ENCODE measurements at regions not wholly inside any gene's neighbourhood (a gene's known extent, or its start where the extent isn't known, plus 50 kb on each side); places are given as distances from the start of the nearest gene placed in this dataset.

DNA sequence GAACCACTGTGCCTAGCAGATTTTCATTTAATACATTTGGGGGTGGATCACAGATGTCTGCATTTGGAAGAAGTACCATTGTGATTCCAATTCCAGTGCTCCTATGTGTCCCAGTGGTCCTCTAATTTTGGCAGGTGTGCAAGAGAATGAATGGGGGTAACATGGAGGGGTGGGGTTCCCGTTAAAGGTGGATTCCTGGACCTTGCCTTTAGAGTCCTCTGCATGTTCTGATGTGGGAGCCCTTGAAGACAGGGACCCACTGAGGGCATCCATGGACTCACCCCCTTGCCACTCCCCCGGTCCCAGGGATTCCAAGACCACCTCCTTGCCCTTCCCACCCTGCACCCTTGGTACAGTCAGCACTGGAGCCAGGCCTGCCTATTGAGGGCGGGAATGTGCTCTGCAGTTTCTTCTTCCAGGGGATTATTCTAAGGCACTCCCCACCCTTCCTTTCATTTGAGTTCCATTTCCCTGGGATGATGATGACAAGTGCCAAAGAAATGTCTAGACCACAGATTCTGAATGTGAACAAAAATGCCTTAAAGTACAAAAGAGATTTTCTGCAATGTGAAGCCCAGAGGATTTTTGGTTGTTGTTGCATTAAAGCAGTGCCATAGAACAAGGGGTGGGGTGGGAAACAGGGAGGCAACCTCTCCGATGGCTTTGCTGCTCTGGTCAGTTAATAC, 119.4 kb upstream of the PTCH1 start:
- TF ChIP-seq CTCF (IDR thresholded peaks at IDR 0.05) = no peak
- TF ChIP-seq EZH2 (IDR thresholded peaks at IDR 0.05; ENCODE audit: borderline replicate concordance, insufficient read depth, low read depth, low read length, poor library complexity, severe bottlenecking) = no peak
